HT1080 (cell line): ENCODE measurements at regions not wholly inside any gene's neighbourhood (a gene's known extent, or its start where the extent isn't known, plus 50 kb on each side); places are given as distances from the start of the nearest gene placed in this dataset.

ENCODE experiments used
- DNase-seq: peaks from one replicate; pipeline ENCODE4 v3.0.0-alpha.2; 2015; ENCODE audit warnings: low read depth

DNA sequence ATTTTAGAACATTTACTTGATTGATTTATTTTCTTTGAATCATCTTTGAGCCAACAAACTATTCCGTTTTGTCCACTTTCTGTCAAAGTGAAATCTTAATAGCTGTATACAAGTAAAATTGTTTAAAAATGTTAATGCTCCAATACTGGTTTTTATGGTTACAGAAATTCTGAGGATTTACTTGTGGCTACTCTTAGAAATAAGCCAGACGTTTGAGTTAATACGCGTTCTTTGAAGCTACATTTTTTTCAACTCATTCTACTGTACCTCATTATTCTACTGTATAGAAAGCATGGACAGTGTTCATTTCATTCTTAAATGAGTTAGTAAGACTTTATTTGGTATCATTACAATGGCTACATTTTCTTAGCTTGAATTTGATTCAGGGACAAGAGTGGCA is 996.2 kb upstream of the FLRT2 start:
- DNase-seq: no peak

DNA sequence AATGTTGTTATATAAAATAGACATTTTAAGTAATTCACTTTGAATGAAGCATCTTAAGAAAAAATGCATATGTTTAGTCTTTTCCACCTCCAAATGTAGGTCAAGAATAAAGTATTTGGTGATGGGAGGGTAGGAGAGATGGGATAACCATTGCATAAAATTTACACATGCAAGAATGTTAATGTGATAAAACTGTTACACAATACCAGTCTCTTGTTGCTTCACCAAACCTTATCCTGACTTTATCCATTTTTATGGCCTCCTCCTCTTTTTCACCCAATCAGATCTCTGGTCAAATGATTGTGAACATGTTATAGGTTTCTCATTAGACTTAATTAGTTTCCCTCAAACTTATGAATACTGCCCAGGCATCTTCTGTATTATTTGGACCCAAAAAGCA is 994.5 kb upstream of the FLRT2 start:
- no peak for DNase-seq

DNA sequence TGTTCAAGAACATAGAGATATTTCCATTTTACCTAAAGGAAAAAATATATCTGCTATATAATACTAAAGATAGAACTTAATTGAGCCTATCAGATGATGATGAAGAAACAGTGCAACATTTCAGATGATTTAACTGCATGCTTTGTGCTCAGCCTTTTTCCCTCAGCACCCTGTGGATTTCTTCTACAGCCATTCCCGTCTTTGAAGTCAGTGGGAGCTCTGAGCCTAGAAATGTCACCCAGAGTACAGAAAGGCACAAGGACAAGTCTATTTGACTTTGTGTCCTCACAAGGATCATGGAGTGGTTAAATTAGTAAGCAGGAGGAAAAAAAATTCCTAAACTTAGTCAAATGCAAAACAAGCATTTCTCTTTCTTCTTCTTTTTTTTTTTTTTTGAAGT is 994.0 kb upstream of the FLRT2 start:
- DNase-seq: no peak

DNA sequence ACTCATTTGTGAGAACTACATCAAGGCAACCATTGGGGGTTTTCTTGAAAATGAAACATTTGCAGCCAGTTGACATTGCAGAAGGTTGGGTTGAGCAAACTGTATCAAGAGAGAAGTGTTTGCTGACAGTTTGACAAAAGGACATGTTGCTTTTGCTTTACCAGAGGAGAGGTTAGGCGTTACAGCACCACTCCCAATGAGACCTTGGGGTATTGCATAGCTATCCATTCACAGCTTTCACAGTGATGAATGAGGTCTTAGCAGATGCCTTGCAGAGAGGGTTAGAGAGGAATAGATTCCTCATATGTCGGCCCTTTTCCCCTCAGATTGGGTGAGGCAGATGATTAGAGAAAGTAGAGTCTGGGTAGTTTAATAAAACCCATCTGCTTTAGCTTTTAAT is 988.9 kb upstream of the FLRT2 start:
- DNase-seq: no peak

DNA sequence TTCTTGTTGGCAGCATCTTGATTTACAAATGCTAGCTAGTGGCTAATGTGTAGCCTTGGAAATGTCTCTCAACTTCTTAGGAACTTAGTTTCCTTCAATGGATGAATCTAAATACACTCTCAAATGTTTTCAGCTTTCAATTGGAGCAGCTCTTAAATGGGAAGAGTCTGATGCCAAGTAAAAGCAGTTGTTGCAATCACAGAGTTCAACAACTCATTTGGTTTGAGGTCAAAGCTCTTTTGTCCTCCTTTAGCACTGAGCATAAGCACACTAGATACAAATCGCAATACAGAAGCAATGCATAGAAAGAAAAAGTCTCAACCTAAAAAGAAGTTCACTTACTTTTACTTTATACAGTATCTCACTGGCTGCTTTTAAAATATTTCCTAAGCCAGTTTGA is 986.1 kb upstream of the FLRT2 start:
- no peak for DNase-seq

DNA sequence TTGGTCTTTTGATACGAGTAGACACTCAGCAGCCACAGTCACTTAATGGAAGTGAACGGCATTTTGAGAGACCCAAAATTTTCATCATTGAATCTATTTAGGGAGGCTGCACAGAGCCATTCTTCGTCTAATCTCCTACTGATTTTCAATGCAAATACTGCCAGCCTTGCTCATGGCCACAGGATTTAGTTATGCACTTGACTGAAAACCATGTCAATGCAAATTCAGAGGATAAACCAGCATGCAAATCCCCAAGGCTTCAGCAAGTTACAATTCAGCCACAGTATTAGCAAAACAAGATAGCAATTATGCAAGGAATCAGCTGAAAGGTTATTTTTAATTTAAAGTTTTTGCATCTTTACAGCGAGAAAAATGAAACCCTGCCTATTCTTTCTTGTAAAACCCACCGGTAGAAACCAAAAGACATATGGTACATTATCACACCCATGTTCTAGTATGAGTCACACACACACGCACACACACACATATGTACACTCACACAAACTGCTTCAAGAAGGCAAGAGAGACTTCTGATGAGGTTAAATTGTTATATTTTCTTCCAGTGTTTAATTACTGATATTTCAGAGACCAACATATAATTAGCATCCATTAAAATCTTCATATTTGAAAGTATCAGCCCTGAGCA is 985.3 kb upstream of the FLRT2 start:
- no peak for DNase-seq

DNA sequence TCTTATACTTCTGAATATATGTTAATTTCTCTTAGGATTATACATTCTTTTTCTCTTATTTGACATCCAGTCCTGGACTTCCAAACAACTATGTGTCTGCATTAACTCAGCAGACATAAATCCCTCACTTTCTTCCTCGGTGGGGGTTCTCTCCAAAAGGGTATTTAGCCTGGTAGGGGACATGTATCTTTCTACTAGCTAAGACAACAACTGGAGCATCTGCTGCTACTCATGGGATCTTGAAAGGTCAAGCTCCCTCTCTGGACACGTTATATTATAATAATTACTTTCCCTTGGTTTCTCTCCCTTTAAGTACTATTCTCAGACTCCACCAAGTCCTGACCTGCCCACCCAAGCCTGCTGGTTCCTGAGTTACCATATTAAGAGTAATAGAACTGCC is 983.7 kb upstream of the FLRT2 start:
- no peak for DNase-seq

DNA sequence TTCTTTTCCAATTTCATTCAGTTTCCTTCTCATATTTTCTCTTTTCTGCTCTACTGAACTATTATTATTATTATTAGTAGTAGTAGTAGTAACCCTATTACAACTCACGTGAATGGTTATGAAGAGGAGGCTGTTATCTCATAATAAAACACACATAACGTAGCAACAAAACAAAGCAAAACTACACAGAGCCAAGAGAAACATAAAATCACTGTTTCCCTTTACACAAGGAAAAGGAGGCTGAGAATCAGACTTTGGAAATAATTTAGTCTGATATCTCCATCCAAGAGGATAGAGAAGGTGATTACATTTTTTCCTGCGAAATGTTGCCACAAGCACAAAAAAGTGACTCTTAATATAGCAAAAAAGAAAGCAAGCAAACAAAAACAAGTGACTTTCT is 975.8 kb upstream of the FLRT2 start:
- no peak for DNase-seq

DNA sequence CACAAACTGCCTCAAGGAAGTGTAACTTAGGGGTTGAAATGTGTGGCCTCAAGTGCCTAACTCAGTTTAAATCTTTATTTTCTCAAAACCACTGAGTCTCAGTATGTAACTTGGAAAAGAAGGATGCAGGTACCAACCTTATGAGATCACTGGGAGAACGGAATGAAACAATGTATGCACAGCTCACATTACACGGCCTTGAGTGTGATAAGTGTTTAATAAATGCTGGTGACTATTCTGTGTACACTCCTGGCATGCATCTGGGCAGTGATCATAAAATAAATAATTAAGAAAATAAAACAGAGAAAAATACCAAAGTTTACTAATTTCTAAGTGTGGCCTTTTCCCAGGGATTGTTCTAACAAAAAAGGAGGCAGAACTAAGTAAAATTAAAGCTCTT is 974.5 kb upstream of the FLRT2 start:
- no peak for DNase-seq

DNA sequence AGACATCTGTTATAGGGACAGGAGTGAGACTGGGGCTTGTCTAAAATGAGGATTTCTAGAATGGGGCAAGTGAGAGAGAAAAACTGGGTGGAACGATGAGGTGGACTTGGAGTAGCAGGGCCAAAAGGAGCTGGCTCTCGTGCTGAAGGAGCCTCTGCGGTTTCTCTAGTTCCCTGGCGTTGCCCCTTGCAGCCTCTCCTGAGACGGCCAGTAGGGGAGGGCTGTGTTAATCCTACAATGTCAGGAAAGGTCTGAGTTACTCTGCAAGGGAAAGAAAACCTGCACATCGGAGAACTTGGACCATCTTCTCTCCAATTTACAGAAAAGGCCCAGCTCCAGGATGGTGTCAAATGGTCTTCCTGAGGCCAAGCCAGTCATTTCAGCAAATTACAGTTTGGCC is 963.8 kb upstream of the FLRT2 start:
- DNase-seq: no peak

DNA sequence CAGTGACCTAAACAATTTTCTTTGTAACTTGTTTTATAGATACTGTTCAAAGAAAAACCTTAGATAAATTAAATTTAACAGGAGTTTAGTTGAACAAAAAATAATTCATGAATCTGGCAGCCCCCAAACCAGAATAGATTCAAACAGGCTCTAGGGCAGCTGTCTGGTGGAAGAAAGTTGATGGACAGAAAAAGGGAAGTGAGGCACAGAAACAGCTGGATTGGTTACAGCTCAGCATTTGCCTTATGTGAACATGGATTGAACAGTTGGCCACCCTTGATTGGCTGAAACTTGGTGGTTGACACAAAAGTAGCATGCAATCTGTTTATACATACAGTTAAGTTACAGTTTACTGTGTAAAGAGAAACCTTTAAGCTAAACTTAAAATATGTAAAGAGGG is 954.3 kb upstream of the FLRT2 start:
- DNase-seq: no peak

DNA sequence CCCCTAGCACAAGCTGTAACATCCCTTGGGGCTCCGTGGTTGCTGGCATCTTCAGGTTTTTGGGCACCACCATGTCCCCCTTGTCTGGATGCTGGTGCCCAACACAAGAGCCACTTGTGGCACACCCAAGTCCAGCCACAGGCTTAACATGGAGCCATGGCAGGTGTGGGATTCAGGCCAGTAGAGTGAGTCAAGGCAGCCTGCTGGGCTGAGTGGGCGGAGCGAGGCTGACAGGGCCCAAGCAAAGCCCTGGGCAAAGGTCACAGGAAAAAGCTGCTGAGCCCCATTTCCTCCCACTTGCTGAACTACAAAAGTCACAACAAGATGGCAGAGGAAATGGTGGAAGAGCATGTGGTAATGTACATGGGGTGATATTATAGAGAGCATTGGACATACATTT is 950.7 kb upstream of the FLRT2 start:
- peak; percentile 41 for DNase-seq

DNA sequence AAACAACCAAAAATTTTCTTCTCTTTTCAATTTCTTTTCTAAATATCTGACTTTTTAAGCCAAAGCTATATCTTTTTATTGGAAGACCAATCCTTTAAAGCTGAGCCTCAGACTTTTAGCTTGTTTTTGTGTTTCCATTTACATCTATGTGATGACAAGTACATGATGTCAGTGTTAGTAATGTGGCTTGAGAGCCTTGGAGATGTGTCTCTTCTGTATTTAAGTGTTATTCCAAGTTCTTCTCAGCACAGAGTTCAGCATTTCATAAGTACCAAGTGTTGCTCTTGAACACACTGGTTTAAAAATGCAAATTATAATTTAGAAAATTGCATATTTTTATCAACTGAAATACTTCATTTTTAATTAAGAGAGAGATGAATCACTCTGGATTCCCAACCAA is 948.9 kb upstream of the FLRT2 start:
- DNase-seq: no peak

DNA sequence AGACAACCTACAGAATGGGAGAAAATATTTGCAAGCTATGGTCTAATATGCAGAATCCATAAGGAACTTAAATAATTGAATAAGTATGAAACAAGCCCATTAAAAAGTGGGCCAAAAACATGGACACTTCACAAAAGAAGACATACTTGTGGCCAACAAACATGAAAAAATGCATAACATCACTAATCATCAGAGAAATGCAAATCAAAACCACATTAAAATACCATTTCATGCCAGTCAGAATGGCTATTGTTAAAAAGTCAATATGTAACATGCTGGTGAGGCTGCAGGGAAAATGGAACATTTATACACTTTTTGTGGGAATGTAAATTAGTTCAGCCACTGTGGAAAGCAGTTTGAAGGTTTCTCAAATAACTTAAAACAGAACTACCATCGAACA is 945.4 kb upstream of the FLRT2 start:
- no peak for DNase-seq

DNA sequence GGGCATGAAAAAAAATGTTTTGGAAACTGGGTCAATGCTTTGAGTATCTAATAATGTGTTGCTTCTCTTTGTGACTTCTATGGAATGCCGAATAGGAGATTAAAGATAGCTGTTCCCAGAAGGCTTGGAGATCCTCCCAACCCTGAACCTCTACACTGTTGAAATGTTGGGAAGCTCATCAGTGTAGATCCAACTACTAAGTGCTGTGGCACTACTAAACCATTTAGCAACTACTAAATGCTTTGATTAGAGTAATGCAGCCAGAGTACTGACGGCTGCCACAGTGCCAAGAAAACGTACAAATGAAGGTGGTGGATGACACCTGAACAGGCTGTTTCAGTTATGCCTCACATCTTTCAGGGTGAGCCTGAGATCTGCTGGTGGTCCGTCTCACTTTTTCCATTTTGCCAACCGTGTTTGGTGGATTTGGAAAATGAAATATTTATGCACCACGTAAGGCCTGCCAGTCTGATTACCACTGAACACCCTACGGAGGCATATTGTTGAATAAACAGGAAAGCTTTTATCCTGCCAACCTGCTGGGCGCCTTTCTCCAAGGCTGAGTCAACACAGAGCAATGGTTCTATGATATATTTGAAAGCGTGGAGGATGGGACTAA is 938.0 kb upstream of the FLRT2 start:
- DNase-seq: peak; percentile 18

DNA sequence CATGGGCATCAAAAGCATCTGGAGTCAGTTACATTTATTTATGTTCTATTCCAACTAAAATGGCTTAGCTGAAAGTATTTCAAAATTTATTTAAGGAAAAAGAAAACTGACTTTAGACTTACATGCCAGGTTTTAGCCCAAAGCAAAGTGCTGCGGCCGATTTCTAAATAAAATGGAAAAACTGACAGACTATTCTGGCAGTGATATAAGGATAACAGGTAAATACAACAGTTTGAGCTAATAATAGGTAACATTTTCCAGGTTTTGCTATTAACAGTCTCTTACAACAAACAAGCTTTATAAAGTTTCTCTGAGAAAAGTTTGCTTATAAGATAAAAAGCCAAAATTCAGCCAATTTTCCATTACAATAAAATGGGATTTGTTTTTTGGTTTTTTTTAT is 937.2 kb upstream of the FLRT2 start:
- DNase-seq: no peak

DNA sequence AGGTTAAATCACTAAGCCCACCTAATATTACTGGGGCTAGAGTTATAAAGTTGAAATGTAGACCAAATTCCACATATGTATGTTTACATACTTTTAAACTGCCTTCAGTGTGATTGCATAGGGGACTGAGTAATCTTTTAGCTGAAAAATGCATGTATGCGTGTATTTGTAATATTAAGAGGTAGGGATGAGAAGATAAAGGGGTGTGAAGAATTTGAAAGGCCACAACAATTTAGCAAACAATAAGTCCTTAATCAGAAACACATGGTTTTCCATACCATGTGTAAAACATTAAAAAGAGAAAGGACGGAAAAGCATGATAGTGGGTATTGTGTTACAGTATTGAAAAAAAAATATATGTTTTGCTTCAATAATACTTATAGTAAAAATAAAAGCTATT is 919.9 kb upstream of the FLRT2 start:
- DNase-seq: no peak

DNA sequence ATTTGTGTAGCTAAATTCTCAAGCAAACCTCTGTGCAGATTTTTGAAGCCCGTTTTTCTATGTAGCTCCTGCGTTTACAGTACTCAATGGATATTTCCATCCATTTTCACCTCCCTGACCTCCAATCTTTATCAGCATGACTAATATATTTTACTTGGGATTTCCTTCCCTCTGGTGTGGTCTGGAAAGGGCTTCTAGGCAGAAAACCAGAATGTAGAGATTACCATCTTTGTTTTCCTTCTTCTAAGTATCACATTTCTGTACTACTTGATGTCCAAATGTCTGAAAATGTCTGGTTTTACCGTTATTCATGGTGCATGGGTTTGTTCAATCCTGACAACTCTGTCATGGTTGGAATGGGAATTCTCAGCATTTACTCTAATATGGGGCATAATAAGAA is 907.6 kb upstream of the FLRT2 start:
- peak; percentile 28 for DNase-seq

DNA sequence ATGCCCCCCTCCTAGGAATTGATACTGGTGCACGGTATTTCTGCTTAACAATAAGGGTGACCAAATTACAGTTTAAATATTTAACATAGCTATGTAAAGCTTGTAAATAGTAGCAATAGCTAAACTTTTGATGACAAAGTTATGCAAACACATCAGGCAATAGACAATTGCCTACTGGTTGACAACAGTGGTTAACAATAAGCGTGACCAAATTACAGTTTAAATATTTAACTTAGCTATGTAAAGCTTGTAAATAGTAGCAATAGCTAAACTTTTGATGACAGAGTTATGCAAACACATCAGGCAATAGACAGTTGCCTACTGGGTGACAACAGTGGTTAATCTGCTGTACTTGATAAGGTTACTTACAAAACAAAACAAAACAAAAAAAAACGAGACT is 886.5 kb upstream of the FLRT2 start:
- DNase-seq: no peak

DNA sequence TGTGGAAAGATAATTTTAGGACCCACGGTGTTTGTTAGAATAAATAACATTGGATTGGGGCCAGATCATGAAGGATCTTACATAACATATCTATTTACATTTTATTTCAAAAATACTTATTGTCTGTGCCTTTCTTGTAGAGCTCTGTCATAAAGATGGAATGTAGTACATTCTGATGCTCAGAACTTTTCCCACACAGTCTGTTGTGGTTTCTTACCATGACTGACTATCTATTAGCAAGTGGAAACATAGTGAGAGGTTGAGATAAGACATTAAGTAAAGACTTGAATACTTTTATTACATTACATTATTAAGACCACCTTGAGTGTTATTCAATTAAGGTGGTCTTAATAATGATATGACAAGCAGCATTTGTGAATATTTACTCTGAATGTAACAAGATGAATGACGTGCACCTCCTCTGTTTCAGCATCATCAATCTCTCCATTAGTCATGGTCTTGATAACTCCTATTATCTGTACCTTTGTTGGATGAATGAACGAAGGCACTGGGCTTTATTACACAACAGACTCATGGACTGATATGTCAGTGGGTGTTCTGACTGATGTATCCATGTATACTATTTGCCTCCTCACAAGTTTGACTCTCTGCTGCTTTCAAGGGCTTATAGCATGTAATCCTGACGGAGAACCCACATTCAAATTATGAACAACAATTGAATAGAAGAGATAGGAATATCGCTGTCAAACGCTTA is 883.0 kb upstream of the FLRT2 start:
- DNase-seq: peak; percentile 32

DNA sequence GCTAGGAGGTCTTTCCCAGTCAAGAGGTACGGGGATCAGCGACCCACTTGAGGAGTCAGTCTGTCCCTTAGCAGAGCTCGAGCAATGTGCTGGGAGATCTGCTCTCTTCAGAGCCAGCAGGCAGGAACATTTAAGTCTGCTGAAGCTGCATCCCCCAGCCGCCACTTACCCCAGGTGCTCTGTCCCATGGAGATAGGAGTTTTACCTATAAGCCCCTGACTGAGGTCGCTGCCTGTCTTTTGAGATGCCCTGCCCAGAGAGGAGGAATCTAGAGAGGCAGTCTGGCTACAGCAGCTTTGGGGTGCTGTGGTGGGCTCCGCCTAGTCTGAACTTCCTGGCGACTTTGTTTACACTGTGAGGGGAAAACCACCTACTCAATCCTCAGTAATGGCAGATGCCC is 874.9 kb upstream of the FLRT2 start:
- no peak for DNase-seq

DNA sequence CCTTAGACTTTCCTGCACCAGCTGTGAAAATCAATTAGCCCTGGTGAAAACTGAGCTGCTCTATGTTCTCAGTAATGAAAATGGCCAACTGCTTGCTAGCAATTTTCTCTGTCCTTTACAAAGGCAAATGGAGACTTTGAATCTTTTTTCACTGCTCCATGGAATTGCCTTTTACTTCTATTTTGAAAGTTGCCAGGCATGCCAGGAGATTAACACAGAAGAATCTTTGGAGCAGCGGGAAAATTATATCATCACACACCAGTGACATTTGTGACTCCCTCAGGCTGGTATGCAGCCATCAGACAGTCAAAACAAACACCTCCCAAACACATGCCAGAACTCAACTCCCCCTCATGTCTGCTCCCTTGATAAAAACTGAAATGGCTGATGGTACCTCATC is 872.0 kb upstream of the FLRT2 start:
- no peak for DNase-seq

DNA sequence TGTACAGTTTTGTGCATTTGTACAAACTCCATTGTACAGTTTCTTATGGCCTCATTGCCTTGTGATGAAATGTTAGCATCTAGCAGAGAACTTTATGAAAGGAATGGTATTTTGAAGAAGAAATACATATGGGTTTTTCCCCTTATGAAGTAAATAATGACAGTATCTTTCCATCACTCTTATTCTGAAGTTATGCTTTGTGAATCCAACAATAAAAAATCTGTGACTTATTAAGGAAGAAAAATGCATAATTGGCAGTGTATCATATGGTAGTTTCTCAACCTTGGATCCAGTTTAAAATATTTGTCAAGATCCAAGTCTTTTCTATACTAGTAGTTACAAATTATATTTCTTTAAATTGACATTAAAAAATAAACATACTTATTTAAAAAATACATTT is 859.1 kb upstream of the FLRT2 start:
- no peak for DNase-seq
